HEK293T (cell line): ENCODE measurements at regions not wholly inside any gene's neighbourhood (a gene's known extent, or its start where the extent isn't known, plus 50 kb on each side); places are given as distances from the start of the nearest gene placed in this dataset.

Source experiments
- ARNT ChIP-seq: fragments of 450-650 bp; IDR thresholded peaks from 2 replicates; pipeline ENCODE4 v1.6.1; 2017; ENCODE audit warnings: mild to moderate bottlenecking
- BHLHE40 ChIP-seq: fragments of 450-650 bp; IDR thresholded peaks from 2 replicates; pipeline ENCODE4 v1.6.1; 2016; ENCODE audit warnings: mild to moderate bottlenecking, moderate library complexity, borderline replicate concordance
- CTBP1 ChIP-seq: fragments of 450-650 bp; IDR thresholded peaks from 2 replicates; pipeline ENCODE4 v1.6.1; 2016; ENCODE audit warnings: borderline replicate concordance
- ELF4 ChIP-seq: fragments of 450-650 bp; IDR thresholded peaks from 2 replicates; pipeline ENCODE4 v1.6.1; 2017; ENCODE audit warnings: antibody characterized with exemption
- FOXA1 ChIP-seq: fragments of 450-650 bp; IDR thresholded peaks from 2 replicates; pipeline ENCODE4 v1.6.1; 2016; ENCODE audit warnings: mild to moderate bottlenecking
- FOXM1 ChIP-seq: fragments of 450-650 bp; IDR thresholded peaks from 2 replicates; pipeline ENCODE4 v1.6.1; 2017; ENCODE audit warnings: mild to moderate bottlenecking, borderline replicate concordance
- HDGF ChIP-seq: fragments of 450-650 bp; IDR thresholded peaks from 2 replicates; pipeline ENCODE4 v1.6.1; 2017; ENCODE audit warnings: antibody characterized with exemption, borderline replicate concordance
- L3MBTL2 ChIP-seq: fragments of 450-650 bp; conservative IDR thresholded peaks from 2 replicates; pipeline ENCODE4 v1.6.1; 2016; ENCODE audit warnings: mild to moderate bottlenecking
- LEF1 ChIP-seq: fragments of 450-650 bp; IDR thresholded peaks from 2 replicates; pipeline ENCODE4 v1.6.1; 2017; ENCODE audit warnings: mild to moderate bottlenecking, borderline replicate concordance
- PKNOX1 ChIP-seq: fragments of 450-650 bp; IDR thresholded peaks from 2 replicates; pipeline ENCODE4 v1.6.1; 2016
- SP1 ChIP-seq: fragments of 450-650 bp; IDR thresholded peaks from 2 replicates; pipeline ENCODE4 v1.6.1; 2017
- TARDBP ChIP-seq: fragments of 450-650 bp; IDR thresholded peaks from 2 replicates; pipeline ENCODE4 v1.6.1; 2016
- ZNF384 ChIP-seq: fragments of 450-650 bp; IDR thresholded peaks from 2 replicates; pipeline ENCODE4 v1.6.1; 2016

GRCh38 chr15:98410328-98410727 lies 238.0 kb upstream of the IGF1R start:
- TF ChIP-seq BHLHE40, result no peak
- TF ChIP-seq TARDBP, result no peak
- TF ChIP-seq FOXM1, result no peak
- TF ChIP-seq ELF4, result no peak
- no peak for TF ChIP-seq FOXA1
- no peak for TF ChIP-seq L3MBTL2
- TF ChIP-seq CTBP1, result no peak
- no peak for TF ChIP-seq PKNOX1
- TF ChIP-seq LEF1, result no peak
- TF ChIP-seq ZNF384, result no peak
- TF ChIP-seq ARNT, result no peak
- TF ChIP-seq SP1, result no peak
- TF ChIP-seq HDGF, result no peak
